Lung (tissue), 11 donors: ENCODE measurements at regions not wholly inside any gene's neighbourhood (a gene's known extent, or its start where the extent isn't known, plus 50 kb on each side); places are given as distances from the start of the nearest gene placed in this dataset.

Experiments
- ATAC-seq: fragments of 200-7000 bp; cut with Tn5 transposase; one replicate; pipeline ENCODE4 v1.9.1; 2020; ENCODE audit warnings: moderate number of reproducible peaks; ENCODE audit not compliant: insufficient read depth, low FRiP score
- DNase-seq, 3 donors: peaks; one replicate each; pipeline ENCODE4 v3.0.0-alpha.2; 2013 to 2017
- H3K27ac ChIP-seq, 2 donors: one replicate each; pipeline ENCODE4 v1.5.1; 2013; ENCODE audit warnings: mild to moderate bottlenecking in 2 of 2, moderate library complexity in 2 of 2, control low read depth in 1 of 2, inconsistent platforms in 1 of 2, low read depth in 1 of 2, low read length in 1 of 2
- H3K27me3 ChIP-seq, 3 donors: one replicate each; pipeline ENCODE4 v1.5.1; 2013; ENCODE audit warnings: low read length in 2 of 3; ENCODE audit not compliant: control insufficient read depth in 3 of 3, insufficient read depth in 3 of 3
- H3K36me3 ChIP-seq, 4 donors: one replicate each; pipeline ENCODE4 v1.5.1; 2013; ENCODE audit warnings: low read length in 4 of 4, mild to moderate bottlenecking in 1 of 4, moderate library complexity in 1 of 4; ENCODE audit not compliant: control insufficient read depth in 4 of 4, insufficient read depth in 4 of 4
- H3K4me1 ChIP-seq, 5 donors: one replicate each; pipeline ENCODE4 v1.5.1; 2013; ENCODE audit warnings: low read length in 5 of 5, mild to moderate bottlenecking in 2 of 5, moderate library complexity in 1 of 5; ENCODE audit not compliant: control insufficient read depth in 5 of 5, insufficient read depth in 5 of 5
- H3K4me3 ChIP-seq: one replicate; pipeline ENCODE4 v1.5.1; 2013; ENCODE audit warnings: mild to moderate bottlenecking, control low read depth, moderate library complexity
- H3K9ac ChIP-seq, 2 donors: one replicate each; pipeline ENCODE4 v1.5.1; 2013; ENCODE audit warnings: low read length in 2 of 2, control low read depth in 1 of 2; ENCODE audit not compliant: insufficient read depth in 1 of 2
- H3K9me3 ChIP-seq, 4 donors: one replicate each; pipeline ENCODE4 v1.5.1; 2013; ENCODE audit warnings: low read length in 3 of 4, mild to moderate bottlenecking in 1 of 4, moderate library complexity in 1 of 4; ENCODE audit not compliant: control insufficient read depth in 4 of 4, insufficient read depth in 3 of 4
- WGBS, 2 donors: extraction: QIAGEN DNeasy Blood & Tissue Kit; methylation state at CpG; one replicate each; pipeline ENCODE4 v1.1.7; 2013; 5-methylcytosine and 5-hydroxymethylcytosine counted together
- TF ChIP-seq, protein P1 (sequence below): IDR thresholded peaks from 2 replicates; pipeline ENCODE4 v1.5.1; 2012; ENCODE audit warnings: mild to moderate bottlenecking; ENCODE audit errors: control extremely low read depth, extremely low read depth
- donor health status: control.
- donor health status: control.
- donor health status: Bipolar disorder and iron deficiency.
- donor health status: healthy.
- donor health status: DM: yes; HTN: yes; CAD: no.

DNA sequence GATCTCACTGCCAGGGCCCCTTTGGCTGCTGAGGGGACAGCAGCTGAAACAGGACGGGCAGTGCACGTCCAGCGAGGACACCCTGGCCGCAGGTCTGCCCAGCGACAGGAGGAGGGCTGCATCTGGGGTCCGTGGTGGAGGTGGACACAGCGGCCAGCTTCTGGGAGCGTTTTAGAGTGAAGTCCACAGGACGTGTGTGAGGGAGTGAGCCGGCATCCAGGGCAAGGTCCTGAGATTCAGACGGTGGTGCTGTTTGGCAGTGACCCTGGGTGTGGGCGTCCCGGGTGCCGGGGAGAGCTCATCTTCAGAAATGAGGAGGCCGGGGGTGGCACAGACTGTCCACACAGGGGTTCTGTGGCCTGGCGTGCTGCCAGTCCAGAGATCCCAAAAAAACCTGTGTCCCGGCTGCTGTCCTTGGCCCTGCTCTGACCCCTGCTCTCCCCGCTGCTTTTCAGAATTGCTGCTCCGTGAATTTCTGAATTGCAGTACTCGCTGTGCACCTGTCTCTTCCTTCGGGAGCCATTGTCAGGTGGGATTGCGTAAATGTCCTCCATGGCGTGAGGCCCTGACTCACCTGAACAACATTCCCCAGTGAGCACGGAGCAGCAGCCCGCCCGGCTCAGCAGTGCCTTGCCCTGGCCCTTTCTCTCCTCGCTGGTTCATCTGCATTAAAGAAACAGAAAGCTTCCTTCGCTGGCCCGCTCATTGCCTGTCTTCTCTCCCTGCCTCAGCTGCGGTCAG is 183.5 kb upstream of the C14orf180 start:
- ATAC-seq (no peak), DNase-seq (peak in 1 of 3 donors; percentile 9)
- Histone ChIP-seq H3K4me1 (peaks cover 0 to 16% (median 5%) of the 10 kb centered on the region in 5 donors), H3K9me3 (peaks cover 0 to 19% (median 4%) of the 10 kb centered on the region in 4 donors), H3K4me3 (no peak overlapping the region), H3K9ac (no peak overlapping the region), H3K27ac (no peak overlapping the region), H3K27me3 (no peaks in the 10 kb centered on the region), H3K36me3 (no peaks in the 10 kb centered on the region)
- 89 to 90% methylated on average over 30 of the region's 30 CpGs for WGBS, 2 donors
- TF ChIP-seq, protein P1, sequence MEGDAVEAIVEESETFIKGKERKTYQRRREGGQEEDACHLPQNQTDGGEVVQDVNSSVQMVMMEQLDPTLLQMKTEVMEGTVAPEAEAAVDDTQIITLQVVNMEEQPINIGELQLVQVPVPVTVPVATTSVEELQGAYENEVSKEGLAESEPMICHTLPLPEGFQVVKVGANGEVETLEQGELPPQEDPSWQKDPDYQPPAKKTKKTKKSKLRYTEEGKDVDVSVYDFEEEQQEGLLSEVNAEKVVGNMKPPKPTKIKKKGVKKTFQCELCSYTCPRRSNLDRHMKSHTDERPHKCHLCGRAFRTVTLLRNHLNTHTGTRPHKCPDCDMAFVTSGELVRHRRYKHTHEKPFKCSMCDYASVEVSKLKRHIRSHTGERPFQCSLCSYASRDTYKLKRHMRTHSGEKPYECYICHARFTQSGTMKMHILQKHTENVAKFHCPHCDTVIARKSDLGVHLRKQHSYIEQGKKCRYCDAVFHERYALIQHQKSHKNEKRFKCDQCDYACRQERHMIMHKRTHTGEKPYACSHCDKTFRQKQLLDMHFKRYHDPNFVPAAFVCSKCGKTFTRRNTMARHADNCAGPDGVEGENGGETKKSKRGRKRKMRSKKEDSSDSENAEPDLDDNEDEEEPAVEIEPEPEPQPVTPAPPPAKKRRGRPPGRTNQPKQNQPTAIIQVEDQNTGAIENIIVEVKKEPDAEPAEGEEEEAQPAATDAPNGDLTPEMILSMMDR = no peak

DNA sequence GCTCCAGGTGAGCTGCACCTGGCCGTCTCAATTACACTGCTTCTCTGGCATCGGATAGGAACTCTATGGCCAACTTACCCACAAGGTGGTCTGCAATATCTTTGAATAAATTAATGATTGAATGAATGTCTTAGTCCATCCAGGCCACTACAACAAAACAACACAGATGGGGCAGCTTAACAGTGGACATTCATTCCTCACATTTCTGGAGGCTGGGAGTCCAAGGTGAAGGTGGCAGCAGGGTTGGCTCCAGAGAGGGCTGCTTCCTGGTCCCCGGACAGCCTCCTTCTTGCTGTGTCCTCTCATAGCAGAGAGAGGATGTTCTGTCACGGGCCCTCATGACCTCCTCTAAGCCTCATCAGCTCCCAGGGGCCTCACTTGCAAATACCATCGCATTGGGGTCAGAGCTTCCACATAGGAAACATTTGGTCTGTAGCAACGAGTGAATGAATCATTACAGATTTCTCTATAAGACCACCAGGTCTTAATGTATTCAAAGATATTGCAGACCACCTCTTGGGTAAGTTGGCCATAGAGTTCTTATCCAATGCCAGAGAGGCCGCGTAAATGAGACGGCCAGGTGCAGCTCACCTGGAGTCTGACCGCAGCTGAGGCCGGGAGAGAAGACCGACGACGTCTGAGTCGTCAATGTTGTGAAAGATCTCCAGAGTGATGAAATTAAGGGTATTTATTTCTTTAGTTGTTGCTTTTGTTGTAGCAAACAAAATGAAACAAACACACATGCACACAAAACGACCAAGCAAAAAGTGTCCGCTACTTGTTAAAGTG is 182.7 kb upstream of the C14orf180 start:
- H3K4me3 ChIP-seq = no peak overlapping the region
- H3K36me3 ChIP-seq = no peaks in the 10 kb centered on the region
- TF ChIP-seq, protein P1 = no peak
- no peak for DNase-seq
- H3K27ac ChIP-seq = no peak overlapping the region
- peaks cover 0 to 19% (median 4%) of the 10 kb centered on the region in 4 donors for H3K9me3 ChIP-seq
- ATAC-seq = no peak
- H3K27me3 ChIP-seq = no peaks in the 10 kb centered on the region
- no peak overlapping the region for H3K9ac ChIP-seq
- H3K4me1 ChIP-seq = peaks cover 0 to 16% (median 5%) of the 10 kb centered on the region in 5 donors
- WGBS, 2 donors = 88 to 92% methylated on average over 17 of the region's 17 CpGs

DNA sequence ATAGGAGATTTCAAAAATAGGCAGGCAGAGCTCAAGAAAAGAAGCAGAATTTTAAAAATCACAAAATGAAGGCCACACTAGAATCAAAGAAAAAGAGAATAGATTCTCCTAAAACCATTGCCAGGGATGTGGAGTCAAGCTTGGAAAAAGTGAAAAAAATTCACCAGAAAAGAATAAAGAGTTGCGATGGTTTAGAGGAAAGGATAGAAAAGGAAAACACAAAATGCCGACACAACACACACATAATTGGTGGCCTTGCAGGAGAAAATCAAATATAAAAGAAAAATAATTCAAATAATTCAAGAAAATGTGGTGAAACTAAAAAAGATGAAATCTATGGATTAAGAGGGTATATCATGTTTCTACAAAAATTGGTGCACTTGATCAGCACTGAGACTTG is 181.6 kb upstream of the C14orf180 start:
- no peak overlapping the region for H3K4me3 ChIP-seq
- no peak overlapping the region for H3K27ac ChIP-seq
- DNase-seq (no peak), ATAC-seq (no peak)
- no peaks in the 10 kb centered on the region for H3K36me3 ChIP-seq
- TF ChIP-seq, protein P1 = no peak
- no peaks in the 10 kb centered on the region for H3K27me3 ChIP-seq
- 97 to 98% methylated on average over 2 of the region's 2 CpGs for WGBS, 2 donors
- H3K9ac ChIP-seq = no peak overlapping the region
- H3K4me1 ChIP-seq = peaks cover 0 to 16% (median 5%) of the 10 kb centered on the region in 5 donors
- peaks cover 0 to 21% (median 4%) of the 10 kb centered on the region in 4 donors for H3K9me3 ChIP-seq
